ENCODE measurements at regions not wholly inside any gene's neighbourhood (a gene's known extent, or its start where the extent isn't known, plus 50 kb on each side); places are given as distances from the start of the nearest gene placed in this dataset.

DNA sequence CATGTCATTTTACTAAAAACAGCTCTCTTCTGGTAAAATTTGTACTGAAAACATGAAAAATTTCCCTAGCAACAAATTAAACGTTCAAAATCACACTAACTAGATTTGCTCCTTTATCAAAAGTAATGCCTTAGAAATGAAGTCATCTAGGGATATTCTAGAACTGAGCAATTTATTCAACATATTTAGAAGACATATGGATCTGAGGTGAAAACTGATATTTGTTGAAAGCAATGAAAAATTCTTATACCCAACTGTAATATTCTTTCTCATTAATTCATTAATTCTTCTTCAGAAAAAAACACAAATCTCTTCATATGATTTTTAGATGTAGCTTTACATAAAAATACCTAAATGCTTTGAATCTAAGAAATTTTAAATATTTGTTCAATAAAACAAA lies 604.9 kb downstream of the NR2F1-AS1 start:
- TF ChIP-seq, protein P1, sequence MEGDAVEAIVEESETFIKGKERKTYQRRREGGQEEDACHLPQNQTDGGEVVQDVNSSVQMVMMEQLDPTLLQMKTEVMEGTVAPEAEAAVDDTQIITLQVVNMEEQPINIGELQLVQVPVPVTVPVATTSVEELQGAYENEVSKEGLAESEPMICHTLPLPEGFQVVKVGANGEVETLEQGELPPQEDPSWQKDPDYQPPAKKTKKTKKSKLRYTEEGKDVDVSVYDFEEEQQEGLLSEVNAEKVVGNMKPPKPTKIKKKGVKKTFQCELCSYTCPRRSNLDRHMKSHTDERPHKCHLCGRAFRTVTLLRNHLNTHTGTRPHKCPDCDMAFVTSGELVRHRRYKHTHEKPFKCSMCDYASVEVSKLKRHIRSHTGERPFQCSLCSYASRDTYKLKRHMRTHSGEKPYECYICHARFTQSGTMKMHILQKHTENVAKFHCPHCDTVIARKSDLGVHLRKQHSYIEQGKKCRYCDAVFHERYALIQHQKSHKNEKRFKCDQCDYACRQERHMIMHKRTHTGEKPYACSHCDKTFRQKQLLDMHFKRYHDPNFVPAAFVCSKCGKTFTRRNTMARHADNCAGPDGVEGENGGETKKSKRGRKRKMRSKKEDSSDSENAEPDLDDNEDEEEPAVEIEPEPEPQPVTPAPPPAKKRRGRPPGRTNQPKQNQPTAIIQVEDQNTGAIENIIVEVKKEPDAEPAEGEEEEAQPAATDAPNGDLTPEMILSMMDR (IDR thresholded peaks at IDR 0.05) = no peak
- no peak for TF ChIP-seq EP300 (IDR thresholded peaks at IDR 0.05)
- no peak for TF ChIP-seq POLR2A (IDR thresholded peaks at IDR 0.05)
